ACC112 (cell line): ENCODE measurements at regions not wholly inside any gene's neighbourhood (a gene's known extent, or its start where the extent isn't known, plus 50 kb on each side); places are given as distances from the start of the nearest gene placed in this dataset.

ENCODE experiments used
- H2AFZ ChIP-seq: fragments of 200-600 bp; sonication (generic); one replicate; pipeline ENCODE4 v1.6.0; 2017; ENCODE audit warnings: antibody characterized with exemption, low read length; ENCODE audit not compliant: unreplicated experiment
- H3K27ac ChIP-seq: fragments of 200-600 bp; sonication (generic); 2 replicates; pipeline ENCODE4 v1.5.1; 2014; ENCODE audit warnings: low read depth, mild to moderate bottlenecking, antibody characterized with exemption, low read length, moderate library complexity
- H3K27me3 ChIP-seq: fragments of 200-600 bp; sonication (generic); 2 replicates; pipeline ENCODE4 v1.6.1; 2014; ENCODE audit warnings: mild to moderate bottlenecking, antibody characterized with exemption, low read length, moderate library complexity, mixed read lengths; ENCODE audit not compliant: insufficient read depth
- H3K36me3 ChIP-seq: fragments of 200-600 bp; sonication (generic); 2 replicates; pipeline ENCODE4 v1.6.1; 2016; ENCODE audit warnings: mild to moderate bottlenecking, antibody characterized with exemption, low read length, moderate library complexity, mixed read lengths; ENCODE audit not compliant: insufficient read depth
- H3K4me1 ChIP-seq: fragments of 200-600 bp; sonication (generic); one replicate; pipeline ENCODE4 v1.6.1; 2016; ENCODE audit warnings: low read length, mixed read lengths; ENCODE audit not compliant: insufficient read depth, unreplicated experiment, control insufficient read depth
- H3K4me3 ChIP-seq: fragments of 200-600 bp; sonication (generic); 2 replicates; pipeline ENCODE4 v1.5.1; 2014; ENCODE audit warnings: mild to moderate bottlenecking, low read depth, low read length
- H3K79me2 ChIP-seq: fragments of 200-600 bp; sonication (generic); one replicate; pipeline ENCODE4 v1.6.0; 2016; ENCODE audit warnings: low read length; ENCODE audit not compliant: control insufficient read depth, unreplicated experiment, insufficient read depth

DNA sequence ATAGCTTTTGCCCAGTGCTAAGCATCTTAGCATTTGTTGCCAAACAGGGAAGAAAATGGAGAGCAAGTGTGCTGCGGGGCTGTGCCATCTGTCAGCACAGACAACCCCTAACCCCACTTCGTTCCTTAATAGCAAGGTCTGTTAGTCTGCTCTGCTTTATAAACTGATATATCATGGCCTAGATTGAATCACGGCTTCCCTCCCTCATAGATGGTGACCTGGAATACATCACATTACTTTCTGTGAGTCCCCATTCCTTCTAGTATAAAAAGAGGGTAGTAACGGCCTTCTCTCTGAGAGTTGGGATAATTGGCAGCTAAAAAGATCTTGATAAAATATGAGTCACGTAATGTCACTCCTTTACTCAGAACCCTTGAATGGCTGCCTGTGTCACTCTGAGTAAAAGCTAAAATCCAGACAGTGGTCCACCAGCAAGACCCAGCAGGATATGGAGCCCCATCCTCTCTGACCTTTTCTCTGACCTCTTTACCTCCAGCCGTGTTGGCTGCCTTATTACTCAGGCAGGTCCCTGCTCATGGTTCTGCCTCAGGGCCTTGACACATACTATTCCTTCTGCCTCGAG lies 151.7 kb downstream of the DLEU7 start:
- Histone ChIP-seq H3K36me3 (no peaks in the 10 kb centered on the region), H3K27ac (no peak overlapping the region), H3K79me2 (no peaks in the 10 kb centered on the region), H3K27me3 (no peaks in the 10 kb centered on the region), H2AFZ (peak overlapping the region; percentile 13), H3K4me3 (no peak overlapping the region), H3K4me1 (peaks cover 5% of the 10 kb centered on the region)

DNA sequence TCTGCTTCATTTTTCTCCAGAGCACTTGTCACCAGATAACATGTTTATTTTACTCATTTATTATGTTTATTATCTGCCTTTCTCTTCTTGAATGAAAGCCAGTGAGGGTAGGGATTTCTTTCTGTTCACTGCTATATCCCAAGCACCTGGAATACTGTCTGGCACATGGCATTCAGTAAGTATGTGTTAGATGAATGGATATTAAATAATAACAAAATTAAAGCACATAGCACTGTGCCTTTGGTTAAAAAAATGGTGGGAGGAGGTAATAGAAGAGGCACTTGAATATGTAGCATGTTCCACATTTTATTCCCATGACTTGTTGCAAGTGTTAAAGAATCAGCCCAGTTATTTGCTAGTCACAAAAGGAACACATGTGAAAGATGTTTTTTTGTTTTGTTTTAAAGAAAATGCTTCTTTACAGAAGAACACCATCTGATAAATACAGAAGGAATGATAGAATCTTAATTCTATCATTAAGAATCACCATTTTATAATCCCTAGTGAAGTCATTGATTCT lies 151.0 kb downstream of the DLEU7 start:
- Histone ChIP-seq H3K27ac (no peak overlapping the region), H2AFZ (no peak overlapping the region), H3K27me3 (no peaks in the 10 kb centered on the region), H3K4me1 (peaks cover 5% of the 10 kb centered on the region), H3K4me3 (no peak overlapping the region), H3K79me2 (no peaks in the 10 kb centered on the region), H3K36me3 (no peaks in the 10 kb centered on the region)

DNA sequence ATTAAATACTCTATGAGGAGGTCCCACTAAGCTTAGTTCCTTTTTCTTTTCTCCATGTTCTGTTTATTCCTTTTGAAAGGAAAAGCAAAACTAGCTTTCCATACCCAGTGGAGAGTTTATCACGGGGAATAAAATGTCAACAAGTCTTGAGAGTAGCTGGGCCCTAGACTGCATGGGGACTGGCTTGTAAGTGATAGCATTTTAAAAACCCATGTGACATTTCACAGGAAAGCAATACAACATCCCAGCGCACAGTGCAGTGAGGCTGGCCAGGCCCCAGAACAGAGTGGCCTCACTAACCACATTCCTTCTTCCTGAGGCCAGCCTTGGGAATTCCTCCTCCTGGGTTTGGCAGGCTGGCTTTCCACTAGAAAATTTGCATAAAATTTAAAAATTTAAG lies 149.8 kb downstream of the DLEU7 start:
- Histone ChIP-seq H3K36me3 (no peaks in the 10 kb centered on the region), H3K27me3 (no peaks in the 10 kb centered on the region), H3K79me2 (no peaks in the 10 kb centered on the region), H3K27ac (no peak overlapping the region), H3K4me3 (no peak overlapping the region), H3K4me1 (peaks cover 5% of the 10 kb centered on the region), H2AFZ (peak overlapping the region; percentile 43)

DNA sequence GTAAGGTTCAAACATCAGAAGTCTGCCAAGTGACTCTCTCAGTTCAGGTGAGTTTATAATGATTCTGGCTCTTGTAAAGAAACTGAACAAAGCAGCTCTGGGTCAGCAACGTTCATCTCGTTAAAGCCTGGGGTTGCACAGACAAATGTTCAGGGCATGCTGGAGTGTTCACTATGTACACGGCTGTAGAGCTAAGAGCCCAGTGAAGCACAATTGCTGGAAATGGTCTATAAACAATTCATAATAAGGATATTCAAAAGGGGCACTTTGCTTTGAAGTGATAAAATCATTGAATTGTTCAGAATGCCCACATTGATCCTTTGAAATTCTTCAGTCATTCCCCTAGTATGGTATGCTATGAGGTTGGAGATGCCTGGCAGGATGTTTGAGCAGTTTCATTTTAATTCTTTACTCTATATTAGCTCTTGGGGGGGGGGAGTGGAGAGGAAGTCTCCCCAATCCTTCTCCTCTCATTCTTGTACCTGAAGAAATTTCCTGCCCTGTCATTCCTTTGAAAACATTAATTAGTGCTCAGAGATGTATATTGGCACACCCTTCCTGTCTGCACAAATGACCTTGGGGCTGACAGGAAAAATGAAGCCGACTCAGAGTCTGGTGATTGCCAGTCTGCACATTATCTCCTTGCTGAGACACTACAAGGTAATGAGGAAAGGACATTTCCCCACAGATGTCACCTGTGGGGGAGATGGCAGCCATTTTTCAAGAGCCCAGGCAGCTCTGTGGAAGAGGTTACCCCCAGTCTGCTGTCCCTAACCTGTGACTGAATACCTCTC lies 145.5 kb downstream of the DLEU7 start:
- H2AFZ ChIP-seq, result no peak overlapping the region
- H3K27me3 ChIP-seq, result no peaks in the 10 kb centered on the region
- no peak overlapping the region for H3K27ac ChIP-seq
- peaks cover 5% of the 10 kb centered on the region for H3K4me1 ChIP-seq
- H3K79me2 ChIP-seq, result no peaks in the 10 kb centered on the region
- H3K4me3 ChIP-seq, result no peak overlapping the region
- no peaks in the 10 kb centered on the region for H3K36me3 ChIP-seq

DNA sequence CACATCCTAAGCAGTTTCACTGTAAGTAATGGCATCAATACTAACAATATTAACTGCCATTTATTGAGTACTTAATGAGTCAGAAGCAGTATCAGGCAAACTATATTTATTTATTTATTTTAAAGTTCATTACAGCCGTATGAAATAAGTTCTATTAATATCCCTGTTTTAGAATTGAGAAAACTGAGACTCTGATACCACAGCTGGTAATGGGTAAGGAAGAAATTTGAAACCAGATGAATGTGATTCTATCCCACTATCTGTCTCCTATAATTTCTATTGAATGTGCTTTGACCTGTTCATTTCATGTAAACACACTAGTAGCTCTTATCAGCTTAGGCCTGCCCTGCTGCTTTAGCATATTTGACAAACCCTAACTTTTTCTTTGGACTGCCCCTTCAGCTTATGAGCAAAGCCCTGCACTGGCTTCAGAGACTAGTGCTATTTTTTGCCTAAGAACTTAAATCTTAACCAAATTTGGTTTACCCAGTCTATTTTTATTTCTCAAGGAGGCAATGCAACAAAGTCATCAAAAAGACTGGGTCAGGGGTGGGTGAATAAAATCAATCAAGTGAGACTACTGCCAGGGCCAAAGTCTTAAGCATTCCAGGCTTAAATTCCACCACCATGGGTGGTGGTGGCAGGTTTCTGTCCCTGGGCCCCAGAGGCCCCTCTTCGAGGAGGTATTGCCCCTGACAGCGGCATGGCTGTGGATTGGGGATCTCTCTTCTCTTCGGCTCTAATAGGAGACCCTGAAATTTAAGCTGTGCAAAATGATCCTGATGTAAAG lies 143.4 kb downstream of the DLEU7 start:
- Histone ChIP-seq H3K4me3 (no peak overlapping the region), H3K79me2 (no peaks in the 10 kb centered on the region), H2AFZ (no peak overlapping the region), H3K27me3 (no peaks in the 10 kb centered on the region), H3K36me3 (no peaks in the 10 kb centered on the region), H3K27ac (no peak overlapping the region), H3K4me1 (no peaks in the 10 kb centered on the region)

DNA sequence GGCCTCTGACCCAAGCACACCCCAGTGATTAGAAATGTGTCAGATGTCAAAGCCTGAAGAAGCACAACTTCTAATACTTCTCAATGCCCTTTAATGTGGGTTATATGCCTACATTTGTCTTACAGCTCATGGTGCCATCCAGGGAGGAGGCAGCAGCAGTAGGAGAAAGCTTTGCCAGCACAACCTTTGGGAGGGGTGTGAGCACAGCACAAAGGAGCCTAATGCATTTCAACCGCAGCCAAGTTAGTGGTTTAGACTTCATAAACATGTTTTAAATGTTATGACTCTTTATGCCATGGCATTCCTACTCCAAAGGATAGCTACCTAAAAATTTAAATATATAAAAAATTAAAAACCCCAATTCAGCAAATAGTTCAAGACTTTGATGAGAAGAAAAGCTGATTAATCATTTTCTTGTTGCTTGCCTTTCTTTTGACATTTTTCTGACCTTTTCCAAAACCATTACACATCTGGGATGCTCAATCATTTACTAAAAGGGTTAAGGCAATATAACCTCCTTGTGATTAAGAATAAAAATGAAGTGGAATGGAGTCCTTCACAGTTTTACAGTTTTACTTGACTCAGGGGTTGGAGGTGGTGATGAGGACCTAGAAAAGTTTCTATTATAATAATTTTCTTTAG lies 142.7 kb downstream of the DLEU7 start:
- H2AFZ ChIP-seq, result no peak overlapping the region
- no peak overlapping the region for H3K27ac ChIP-seq
- H3K4me3 ChIP-seq, result no peak overlapping the region
- H3K4me1 ChIP-seq, result no peaks in the 10 kb centered on the region
- H3K79me2 ChIP-seq, result no peaks in the 10 kb centered on the region
- H3K36me3 ChIP-seq, result no peaks in the 10 kb centered on the region
- H3K27me3 ChIP-seq, result no peaks in the 10 kb centered on the region

DNA sequence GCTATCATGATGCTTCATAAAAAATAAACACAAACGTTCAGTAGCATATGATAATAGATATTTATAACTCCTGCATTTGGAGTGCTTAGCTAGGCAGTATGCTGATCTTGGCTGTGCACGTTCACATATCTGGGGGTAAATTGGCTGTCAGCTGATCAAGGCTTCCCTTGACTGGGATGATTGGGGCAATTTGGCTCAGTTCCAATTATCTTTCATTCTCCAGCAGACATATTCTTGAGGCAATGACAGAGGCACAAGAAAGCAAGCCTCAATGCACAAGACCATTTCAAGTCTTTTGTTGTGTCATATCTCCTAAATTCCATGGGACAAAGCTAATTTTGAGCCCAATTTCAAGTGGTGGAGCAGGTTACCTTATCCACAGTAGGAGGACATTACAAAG lies 142.0 kb downstream of the DLEU7 start:
- no peaks in the 10 kb centered on the region for H3K79me2 ChIP-seq
- no peaks in the 10 kb centered on the region for H3K27me3 ChIP-seq
- H3K4me1 ChIP-seq, result no peaks in the 10 kb centered on the region
- H3K27ac ChIP-seq, result no peak overlapping the region
- H3K4me3 ChIP-seq, result no peak overlapping the region
- H3K36me3 ChIP-seq, result no peaks in the 10 kb centered on the region
- H2AFZ ChIP-seq, result no peak overlapping the region

DNA sequence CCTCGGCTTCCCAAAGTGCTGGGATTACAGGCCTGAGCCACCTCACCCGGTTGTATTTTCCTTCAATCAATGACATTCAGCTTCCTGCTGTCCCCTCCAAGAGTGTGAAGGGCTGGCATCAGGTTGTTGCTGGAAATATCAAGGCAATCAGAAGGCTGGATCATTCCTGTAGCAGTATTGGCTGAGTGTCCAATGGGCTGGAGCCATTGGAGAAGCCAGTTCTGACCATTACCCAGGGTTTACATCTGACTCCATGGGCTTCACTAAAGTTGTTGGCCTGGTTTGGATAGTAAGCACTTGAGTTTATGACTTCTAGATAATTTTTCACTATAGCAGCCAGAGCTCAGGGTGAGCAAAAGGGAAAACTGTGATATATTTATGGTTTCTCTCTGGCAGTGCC lies 137.0 kb downstream of the DLEU7 start:
- no peak overlapping the region for H3K27ac ChIP-seq
- no peaks in the 10 kb centered on the region for H3K79me2 ChIP-seq
- no peak overlapping the region for H2AFZ ChIP-seq
- no peaks in the 10 kb centered on the region for H3K36me3 ChIP-seq
- no peak overlapping the region for H3K4me3 ChIP-seq
- no peaks in the 10 kb centered on the region for H3K27me3 ChIP-seq
- no peaks in the 10 kb centered on the region for H3K4me1 ChIP-seq

DNA sequence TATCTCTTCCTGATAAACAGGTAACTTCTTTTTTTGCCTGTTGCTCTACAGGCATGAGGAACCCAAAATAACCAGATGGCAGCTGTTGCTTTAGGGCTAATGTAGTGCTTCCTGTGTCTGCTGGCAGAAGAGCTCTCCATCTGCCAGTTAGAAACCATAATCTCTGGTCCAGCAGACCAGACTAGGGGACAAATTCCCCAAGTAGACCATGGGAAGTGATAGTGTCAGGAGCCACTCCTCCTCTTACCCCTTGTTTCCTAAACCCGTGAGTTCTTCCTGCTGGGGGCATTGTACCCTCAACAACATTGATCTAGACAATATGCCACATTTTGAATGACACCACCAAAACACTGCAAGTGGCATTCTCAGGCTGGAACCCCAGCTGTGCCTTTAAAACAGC lies 135.9 kb downstream of the DLEU7 start:
- H2AFZ ChIP-seq, result no peak overlapping the region
- H3K36me3 ChIP-seq, result no peaks in the 10 kb centered on the region
- no peaks in the 10 kb centered on the region for H3K4me1 ChIP-seq
- H3K4me3 ChIP-seq, result no peak overlapping the region
- H3K27me3 ChIP-seq, result no peaks in the 10 kb centered on the region
- no peaks in the 10 kb centered on the region for H3K79me2 ChIP-seq
- no peak overlapping the region for H3K27ac ChIP-seq

DNA sequence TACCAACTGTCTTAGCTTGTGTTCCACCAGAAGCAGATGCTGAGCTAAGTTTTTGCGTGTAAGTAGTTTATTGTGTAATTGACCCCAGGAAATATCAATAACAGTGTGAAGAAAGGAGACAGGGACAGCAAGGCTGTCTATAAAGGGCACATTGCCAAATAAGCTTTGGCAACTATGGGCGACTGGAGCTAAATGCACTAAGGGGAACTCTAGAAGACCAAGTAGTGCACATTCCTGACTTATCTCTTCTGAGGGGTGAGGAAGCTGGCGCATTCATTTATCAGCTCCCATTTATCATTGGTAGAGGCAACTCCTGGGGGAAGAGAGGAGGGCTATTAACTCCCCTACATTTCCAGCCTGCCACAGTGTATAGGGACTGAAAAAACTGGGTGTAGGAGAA lies 135.0 kb downstream of the DLEU7 start:
- no peaks in the 10 kb centered on the region for H3K4me1 ChIP-seq
- H3K27me3 ChIP-seq, result no peaks in the 10 kb centered on the region
- no peaks in the 10 kb centered on the region for H3K79me2 ChIP-seq
- no peak overlapping the region for H3K27ac ChIP-seq
- no peaks in the 10 kb centered on the region for H3K36me3 ChIP-seq
- H3K4me3 ChIP-seq, result no peak overlapping the region
- H2AFZ ChIP-seq, result no peak overlapping the region
